H1 (cell line): ENCODE measurements at regions not wholly inside any gene's neighbourhood (a gene's known extent, or its start where the extent isn't known, plus 50 kb on each side); places are given as distances from the start of the nearest gene placed in this dataset.

ENCODE experiments used
- BCL11A ChIP-seq, 2 experiments: IDR thresholded peaks; one replicate each; pipeline ENCODE4 v1.6.1; 2011; ENCODE audit warnings: low read depth in 2 of 2, low read length in 2 of 2, mild to moderate bottlenecking in 2 of 2
- CHD2 ChIP-seq: IDR thresholded peaks from 2 replicates; pipeline ENCODE4 v1.6.1; 2012; ENCODE audit warnings: low read length, improper control_type of control experiment
- CREB1 ChIP-seq: IDR thresholded peaks from 2 replicates; pipeline ENCODE4 v1.6.1; 2012; ENCODE audit warnings: inconsistent platforms
- CTCF ChIP-seq, 3 experiments: IDR thresholded peaks; 1 replicate in 2 of 3; 2 replicates in 1 of 3; pipeline versions ENCODE4 v1.5.1 to v1.6.1; 2011; ENCODE audit warnings: low read length in 3 of 3, mild to moderate bottlenecking in 3 of 3, inconsistent platforms in 2 of 3, low read depth in 1 of 3, moderate library complexity in 1 of 3; ENCODE audit not compliant: insufficient read depth in 1 of 3; ENCODE audit errors: control extremely low read depth in 1 of 3
- EGR1 ChIP-seq: IDR thresholded peaks from 2 replicates; pipeline ENCODE4 v1.6.1; 2011; ENCODE audit warnings: low read depth, low read length, borderline replicate concordance
- EP300 ChIP-seq, 2 experiments: IDR thresholded peaks; 1 replicate in 1 of 2; 2 replicates in 1 of 2; pipeline ENCODE4 v1.6.1; 2011 to 2012; ENCODE audit warnings: low read depth in 2 of 2, low read length in 2 of 2, mild to moderate bottlenecking in 2 of 2, borderline replicate concordance in 1 of 2, inconsistent platforms in 1 of 2, moderate library complexity in 1 of 2
- EZH2 ChIP-seq: fragments of 200-600 bp; sonication (generic); IDR thresholded peaks from 2 replicates; pipeline ENCODE4 v1.7.1; 2012; ENCODE audit warnings: low read depth, mild to moderate bottlenecking, moderate library complexity, low read length, inconsistent platforms; ENCODE audit not compliant: severe bottlenecking
- KDM1A ChIP-seq: fragments of 200-600, 300-600 bp; sonication (generic); IDR thresholded peaks from 2 replicates; pipeline ENCODE4 v1.7.1; 2016; ENCODE audit warnings: mild to moderate bottlenecking, low read length, borderline replicate concordance
- POLR2A ChIP-seq, 2 experiments: IDR thresholded peaks; 1 replicate in 1 of 2; 2 replicates in 1 of 2; pipeline ENCODE4 v1.6.1; 2011; ENCODE audit warnings: low read depth in 2 of 2, low read length in 2 of 2, mild to moderate bottlenecking in 2 of 2; ENCODE audit errors: control extremely low read depth in 1 of 2
- POLR2AphosphoS5 ChIP-seq: IDR thresholded peaks from 2 replicates; pipeline ENCODE4 v1.6.1; 2011; ENCODE audit warnings: low read depth, low read length
- RFX5 ChIP-seq: IDR thresholded peaks from 2 replicates; pipeline ENCODE4 v1.6.1; 2011; ENCODE audit warnings: low read depth, low read length, improper control_type of control experiment, borderline replicate concordance
- SIRT6 ChIP-seq: IDR thresholded peaks from one replicate; pipeline ENCODE4 v1.7.1; 2012; ENCODE audit warnings: low read length, inconsistent platforms
- ZNF274 ChIP-seq: IDR thresholded peaks from 2 replicates; pipeline ENCODE4 v1.7.0; 2012; ENCODE audit warnings: low read length, borderline replicate concordance; ENCODE audit errors: extremely low read depth

GRCh38 chr1:5647234-5647633 lies 345.0 kb downstream of the NPHP4 start:
- TF ChIP-seq POLR2AphosphoS5 (no peak), POLR2A (IDR thresholded peaks at IDR 0.05; ENCODE audit: control extremely low read depth in 1 of 2, low read depth in 2 of 2, low read length in 2 of 2) (no peak), CTCF (IDR thresholded peaks at IDR 0.05; ENCODE audit: control extremely low read depth in 1 of 3, insufficient read depth in 1 of 3, low read depth in 1 of 3, low read length in 3 of 3) (no peak), RFX5 (no peak), EZH2 (no peak), CREB1 (no peak), KDM1A (no peak), ZNF274 (no peak), BCL11A (IDR thresholded peaks at IDR 0.05; ENCODE audit: low read depth in 2 of 2, low read length in 2 of 2) (no peak), EP300 (IDR thresholded peaks at IDR 0.05; ENCODE audit: borderline replicate concordance in 1 of 2, low read depth in 2 of 2, low read length in 2 of 2) (no peak), CHD2 (no peak), SIRT6 (no peak), EGR1 (no peak)
